GM18909 (cell line): ENCODE measurements at regions not wholly inside any gene's neighbourhood (a gene's known extent, or its start where the extent isn't known, plus 50 kb on each side); places are given as distances from the start of the nearest gene placed in this dataset.

Experiments used
- ATAC-seq: cut with Tn5 transposase; IDR thresholded peaks from one replicate; pipeline ENCODE4 v1.9.1; 2021; ENCODE audit warnings: mild to moderate bottlenecking; ENCODE audit not compliant: unreplicated experiment, poor library complexity

GRCh38 chrX:45795546-45795945 is 594.9 kb upstream of the DIPK2B start:
- no peak for ATAC-seq

GRCh38 chrX:45794995-45795337 is 594.3 kb upstream of the DIPK2B start:
- ATAC-seq, result no peak

GRCh38 chrX:45794323-45794994 is 593.8 kb upstream of the DIPK2B start:
- no peak for ATAC-seq

- ATAC-seq, result no peak
These were observed 588.3 kb upstream of the DIPK2B start for GRCh38 chrX:45788941-45789348.

- no peak for ATAC-seq
These were observed 587.6 kb upstream of the DIPK2B start for GRCh38 chrX:45788315-45788714.

GRCh38 chrX:45784590-45784989 is 583.9 kb upstream of the DIPK2B start:
- ATAC-seq, result no peak

- ATAC-seq, result no peak
These were observed 582.3 kb upstream of the DIPK2B start for GRCh38 chrX:45783002-45783401.

GRCh38 chrX:45781901-45782553 is 581.4 kb upstream of the DIPK2B start:
- no peak for ATAC-seq

- no peak for ATAC-seq
These were observed 577.9 kb upstream of the DIPK2B start for GRCh38 chrX:45778616-45779015.

GRCh38 chrX:45777366-45777765 is 576.7 kb upstream of the DIPK2B start:
- ATAC-seq, result no peak

GRCh38 chrX:45775468-45775867 is 574.8 kb upstream of the DIPK2B start:
- ATAC-seq, result no peak

GRCh38 chrX:45774961-45775360 is 574.3 kb upstream of the DIPK2B start:
- no peak for ATAC-seq

- ATAC-seq, result no peak
These were observed 572.9 kb upstream of the DIPK2B start for GRCh38 chrX:45773572-45773971.

- peak; percentile 41 for ATAC-seq
These were observed 571.1 kb upstream of the DIPK2B start for GRCh38 chrX:45771560-45772340.

- ATAC-seq, result no peak
These were observed 570.4 kb upstream of the DIPK2B start for GRCh38 chrX:45771114-45771513.

GRCh38 chrX:45769761-45770582 is 569.3 kb upstream of the DIPK2B start:
- ATAC-seq, result peak; percentile 87

GRCh38 chrX:45768666-45769236 is 568.1 kb upstream of the DIPK2B start:
- ATAC-seq, result no peak

GRCh38 chrX:45766981-45767501 is 566.4 kb upstream of the DIPK2B start:
- no peak for ATAC-seq

- ATAC-seq, result no peak
These were observed 565.1 kb upstream of the DIPK2B start for GRCh38 chrX:45765767-45766166.

GRCh38 chrX:45765281-45765680 is 564.6 kb upstream of the DIPK2B start:
- ATAC-seq, result no peak
